ENCODE measurements at regions not wholly inside any gene's neighbourhood (a gene's known extent, or its start where the extent isn't known, plus 50 kb on each side); places are given as distances from the start of the nearest gene placed in this dataset.

DNA sequence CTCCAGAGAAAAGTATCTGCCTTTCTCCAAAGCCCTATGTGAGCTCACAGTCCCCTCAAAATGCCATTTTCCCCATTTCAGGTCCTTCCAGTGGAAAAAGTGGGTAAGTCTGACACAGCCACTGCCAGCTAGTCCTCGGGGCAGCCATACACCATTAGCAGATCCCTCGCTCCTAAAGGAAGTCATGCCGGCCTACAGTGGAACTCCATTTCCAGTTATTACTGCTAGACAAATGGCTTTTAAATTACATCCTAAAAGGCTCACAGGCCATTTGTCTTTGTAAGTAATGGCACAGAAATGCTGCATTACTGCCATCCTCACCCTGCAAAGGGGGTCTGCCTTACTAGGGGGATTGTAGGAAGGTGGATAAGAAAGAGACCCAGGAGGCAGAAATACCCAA lies 259.4 kb upstream of the SIX2 start:
- H4K20me1 ChIP-seq (ENCODE audit: control insufficient read depth, extremely low read depth, insufficient read depth, low read length), result no peaks in the 10 kb centered on the region
- dilution Hi-C loops (cut with MboI; ENCODE audit: extremely low pct_ligation_motif_present, low sequenced_read_pairs), result no loop called here
- no peak for FAIRE-seq
- DNase-seq (ENCODE audit: low read depth, low spot score), result no peak
- H3K36me3 ChIP-seq (ENCODE audit: control insufficient read depth in 2 of 2, extremely low read depth in 1 of 2, insufficient read depth in 2 of 2, low read length in 2 of 2), result no peaks in the 10 kb centered on the region
- no peak overlapping the region for H3K27ac ChIP-seq (ENCODE audit: control insufficient read depth, insufficient read depth, low read length)
- no peak overlapping the region for H3K4me2 ChIP-seq (ENCODE audit: control insufficient read depth, extremely low read depth, insufficient read depth, low read depth, low read length)
- H2AFZ ChIP-seq (ENCODE audit: control insufficient read depth, low read length), result no peak overlapping the region
- no peak overlapping the region for H3K4me3 ChIP-seq (ENCODE audit: control insufficient read depth in 2 of 3, extremely low read depth in 1 of 3, insufficient read depth in 2 of 3, low read depth in 1 of 3, low read length in 3 of 3)
- no peaks in the 10 kb centered on the region for H3K79me2 ChIP-seq (ENCODE audit: control insufficient read depth, insufficient read depth, low read length)
- H3K9me3 ChIP-seq (ENCODE audit: control insufficient read depth, low read depth, low read length), result no peaks in the 10 kb centered on the region
- TF ChIP-seq, protein P1, sequence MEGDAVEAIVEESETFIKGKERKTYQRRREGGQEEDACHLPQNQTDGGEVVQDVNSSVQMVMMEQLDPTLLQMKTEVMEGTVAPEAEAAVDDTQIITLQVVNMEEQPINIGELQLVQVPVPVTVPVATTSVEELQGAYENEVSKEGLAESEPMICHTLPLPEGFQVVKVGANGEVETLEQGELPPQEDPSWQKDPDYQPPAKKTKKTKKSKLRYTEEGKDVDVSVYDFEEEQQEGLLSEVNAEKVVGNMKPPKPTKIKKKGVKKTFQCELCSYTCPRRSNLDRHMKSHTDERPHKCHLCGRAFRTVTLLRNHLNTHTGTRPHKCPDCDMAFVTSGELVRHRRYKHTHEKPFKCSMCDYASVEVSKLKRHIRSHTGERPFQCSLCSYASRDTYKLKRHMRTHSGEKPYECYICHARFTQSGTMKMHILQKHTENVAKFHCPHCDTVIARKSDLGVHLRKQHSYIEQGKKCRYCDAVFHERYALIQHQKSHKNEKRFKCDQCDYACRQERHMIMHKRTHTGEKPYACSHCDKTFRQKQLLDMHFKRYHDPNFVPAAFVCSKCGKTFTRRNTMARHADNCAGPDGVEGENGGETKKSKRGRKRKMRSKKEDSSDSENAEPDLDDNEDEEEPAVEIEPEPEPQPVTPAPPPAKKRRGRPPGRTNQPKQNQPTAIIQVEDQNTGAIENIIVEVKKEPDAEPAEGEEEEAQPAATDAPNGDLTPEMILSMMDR (optimal IDR thresholded peaks at IDR 0.05 in 1 of 3, IDR thresholded peaks at IDR 0.05 in 1 of 3, conservative IDR thresholded peaks at IDR 0.05 in 1 of 3; ENCODE audit: extremely low read depth in 1 of 3, insufficient read depth in 2 of 3, low read length in 3 of 3), result no peak
- TF ChIP-seq EZH2 (IDR thresholded peaks at IDR 0.05; ENCODE audit: low read length), result no peak
- H3K27me3 ChIP-seq (ENCODE audit: control insufficient read depth, extremely low read depth, insufficient read depth, low read length), result peaks cover 36% of the 10 kb centered on the region
- H3K9me1 ChIP-seq (ENCODE audit: control insufficient read depth, extremely low read depth, insufficient read depth, low read length), result no peaks in the 10 kb centered on the region
- H3K9ac ChIP-seq (ENCODE audit: control insufficient read depth, extremely low read depth, insufficient read depth, low read length), result no peak overlapping the region
- H3K4me1 ChIP-seq (ENCODE audit: control insufficient read depth, extremely low read depth, insufficient read depth, low read length), result no peaks in the 10 kb centered on the region

DNA sequence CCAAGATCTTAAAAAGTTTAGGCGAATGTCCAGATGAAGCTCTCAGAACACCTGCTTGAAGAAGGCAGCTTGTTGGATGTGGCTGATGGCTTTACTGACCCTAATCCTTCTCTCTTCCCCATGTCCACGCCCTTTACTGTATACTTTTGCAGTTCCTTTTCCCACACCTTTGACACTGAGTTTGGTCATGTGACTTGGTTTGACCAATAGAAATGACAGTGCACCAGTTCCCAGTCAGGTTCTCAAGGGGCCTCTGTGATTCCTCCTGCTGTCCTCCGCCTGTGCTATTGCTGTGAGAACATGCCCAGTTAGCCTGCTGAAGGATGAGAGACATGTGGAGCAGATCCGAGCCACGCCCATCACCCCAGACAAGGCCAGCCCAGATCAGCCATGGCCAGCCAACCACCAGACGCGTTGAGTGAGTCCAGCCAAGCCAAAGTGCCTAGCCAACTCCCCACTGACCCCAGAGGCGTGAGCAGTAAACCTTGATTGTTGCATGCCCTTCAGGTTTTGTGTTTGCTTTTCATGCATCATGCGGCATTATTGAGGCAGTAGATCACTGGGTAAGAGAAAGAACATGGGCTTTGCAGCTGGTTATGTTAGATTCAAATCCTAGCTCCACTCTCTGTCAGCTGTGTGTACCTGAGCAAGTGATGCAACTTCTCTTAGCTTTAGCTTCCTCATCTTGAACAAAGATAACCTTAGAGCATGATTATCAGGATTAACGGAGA lies 258.0 kb upstream of the SIX2 start:
- H3K4me2 ChIP-seq (ENCODE audit: control insufficient read depth, extremely low read depth, insufficient read depth, low read depth, low read length), result no peak overlapping the region
- no peaks in the 10 kb centered on the region for H3K9me3 ChIP-seq (ENCODE audit: control insufficient read depth, low read depth, low read length)
- H2AFZ ChIP-seq (ENCODE audit: control insufficient read depth, low read length), result no peak overlapping the region
- no peaks in the 10 kb centered on the region for H4K20me1 ChIP-seq (ENCODE audit: control insufficient read depth, extremely low read depth, insufficient read depth, low read length)
- FAIRE-seq (no peak), DNase-seq (ENCODE audit: low read depth, low spot score) (no peak)
- H3K27ac ChIP-seq (ENCODE audit: control insufficient read depth, insufficient read depth, low read length), result no peak overlapping the region
- H3K4me1 ChIP-seq (ENCODE audit: control insufficient read depth, extremely low read depth, insufficient read depth, low read length), result no peaks in the 10 kb centered on the region
- no peaks in the 10 kb centered on the region for H3K9me1 ChIP-seq (ENCODE audit: control insufficient read depth, extremely low read depth, insufficient read depth, low read length)
- TF ChIP-seq, protein P1 (optimal IDR thresholded peaks at IDR 0.05 in 1 of 3, IDR thresholded peaks at IDR 0.05 in 1 of 3, conservative IDR thresholded peaks at IDR 0.05 in 1 of 3; ENCODE audit: extremely low read depth in 1 of 3, insufficient read depth in 2 of 3, low read length in 3 of 3), result no peak
- TF ChIP-seq EZH2 (IDR thresholded peaks at IDR 0.05; ENCODE audit: low read length), result no peak
- dilution Hi-C loops (cut with MboI; ENCODE audit: extremely low pct_ligation_motif_present, low sequenced_read_pairs), result no loop called here
- H3K27me3 ChIP-seq (ENCODE audit: control insufficient read depth, extremely low read depth, insufficient read depth, low read length), result peaks cover 39% of the 10 kb centered on the region
- H3K9ac ChIP-seq (ENCODE audit: control insufficient read depth, extremely low read depth, insufficient read depth, low read length), result no peak overlapping the region
- no peaks in the 10 kb centered on the region for H3K79me2 ChIP-seq (ENCODE audit: control insufficient read depth, insufficient read depth, low read length)
- no peaks in the 10 kb centered on the region for H3K36me3 ChIP-seq (ENCODE audit: control insufficient read depth in 2 of 2, extremely low read depth in 1 of 2, insufficient read depth in 2 of 2, low read length in 2 of 2)
- no peak overlapping the region for H3K4me3 ChIP-seq (ENCODE audit: control insufficient read depth in 2 of 3, extremely low read depth in 1 of 3, insufficient read depth in 2 of 3, low read depth in 1 of 3, low read length in 3 of 3)

Data from keratinocyte (primary cell).